HepG2 (cell line): ENCODE measurements at regions not wholly inside any gene's neighbourhood (a gene's known extent, or its start where the extent isn't known, plus 50 kb on each side); places are given as distances from the start of the nearest gene placed in this dataset.

ENCODE experiments used
- BCL6 ChIP-seq: IDR thresholded peaks from 2 replicates; pipeline ENCODE4 v1.6.1; 2016; ENCODE audit warnings: missing genetic modification reagents, missing compliant biosample characterization
- CCDC6 ChIP-seq: sonication (generic); formaldehyde crosslinking; IDR thresholded peaks from 2 replicates; pipeline ENCODE4 v1.8.1; 2022; ENCODE audit warnings: mild to moderate bottlenecking, missing genetic modification reagents, moderate library complexity
- PAXIP1 ChIP-seq: sonication (generic); formaldehyde crosslinking; conservative IDR thresholded peaks from 2 replicates; pipeline ENCODE4 v1.4.0; 2020; ENCODE audit warnings: mild to moderate bottlenecking, missing genetic modification reagents, moderate library complexity
- SNAPC2 ChIP-seq: sonication (generic); formaldehyde crosslinking; IDR thresholded peaks from 2 replicates; pipeline ENCODE4 v1.8.1; 2022; ENCODE audit warnings: mild to moderate bottlenecking, missing genetic modification reagents
- ZNF136 ChIP-seq: sonication (generic); formaldehyde crosslinking; IDR thresholded peaks from 2 replicates; pipeline ENCODE4 v1.8.1; 2022; ENCODE audit warnings: low read depth, mild to moderate bottlenecking, moderate library complexity, missing genetic modification reagents
- ZNF44 ChIP-seq: sonication (generic); formaldehyde crosslinking; IDR thresholded peaks from 2 replicates; pipeline ENCODE4 v1.5.1; 2020; ENCODE audit warnings: mild to moderate bottlenecking, missing genetic modification reagents
- ZNF460 ChIP-seq: sonication (generic); formaldehyde crosslinking; IDR thresholded peaks from 2 replicates; pipeline ENCODE4 v1.5.1; 2020; ENCODE audit warnings: missing genetic modification reagents, mild to moderate bottlenecking, borderline replicate concordance
- TF ChIP-seq, protein P1 (sequence below): sonication (generic); formaldehyde crosslinking; IDR thresholded peaks from 2 replicates; pipeline ENCODE4 v1.5.1; 2020; ENCODE audit warnings: mild to moderate bottlenecking, missing genetic modification reagents, borderline replicate concordance
- TF ChIP-seq, protein P2 (sequence below): sonication (generic); formaldehyde crosslinking; IDR thresholded peaks from 2 replicates; pipeline ENCODE4 v1.4.0; 2020; ENCODE audit warnings: missing genetic modification reagents
- TF ChIP-seq, protein P3 (sequence below): sonication (generic); formaldehyde crosslinking; IDR thresholded peaks from 2 replicates; pipeline ENCODE4 v1.4.0; 2020; ENCODE audit warnings: mild to moderate bottlenecking, missing genetic modification reagents

- TF ChIP-seq CCDC6 (CRISPR knock-in tag) (no peak), PAXIP1 (CRISPR knock-in tag) (peak; percentile 56), ZNF136 (no peak), SNAPC2 (CRISPR knock-in tag) (no peak), ZNF460 (peak; percentile 74; the same call in 1 of the 2 replicates), ZNF44 (CRISPR knock-in tag) (no peak), BCL6 (peak; percentile 33; the same call in 1 of the 2 replicates)
- TF ChIP-seq, protein P1, sequence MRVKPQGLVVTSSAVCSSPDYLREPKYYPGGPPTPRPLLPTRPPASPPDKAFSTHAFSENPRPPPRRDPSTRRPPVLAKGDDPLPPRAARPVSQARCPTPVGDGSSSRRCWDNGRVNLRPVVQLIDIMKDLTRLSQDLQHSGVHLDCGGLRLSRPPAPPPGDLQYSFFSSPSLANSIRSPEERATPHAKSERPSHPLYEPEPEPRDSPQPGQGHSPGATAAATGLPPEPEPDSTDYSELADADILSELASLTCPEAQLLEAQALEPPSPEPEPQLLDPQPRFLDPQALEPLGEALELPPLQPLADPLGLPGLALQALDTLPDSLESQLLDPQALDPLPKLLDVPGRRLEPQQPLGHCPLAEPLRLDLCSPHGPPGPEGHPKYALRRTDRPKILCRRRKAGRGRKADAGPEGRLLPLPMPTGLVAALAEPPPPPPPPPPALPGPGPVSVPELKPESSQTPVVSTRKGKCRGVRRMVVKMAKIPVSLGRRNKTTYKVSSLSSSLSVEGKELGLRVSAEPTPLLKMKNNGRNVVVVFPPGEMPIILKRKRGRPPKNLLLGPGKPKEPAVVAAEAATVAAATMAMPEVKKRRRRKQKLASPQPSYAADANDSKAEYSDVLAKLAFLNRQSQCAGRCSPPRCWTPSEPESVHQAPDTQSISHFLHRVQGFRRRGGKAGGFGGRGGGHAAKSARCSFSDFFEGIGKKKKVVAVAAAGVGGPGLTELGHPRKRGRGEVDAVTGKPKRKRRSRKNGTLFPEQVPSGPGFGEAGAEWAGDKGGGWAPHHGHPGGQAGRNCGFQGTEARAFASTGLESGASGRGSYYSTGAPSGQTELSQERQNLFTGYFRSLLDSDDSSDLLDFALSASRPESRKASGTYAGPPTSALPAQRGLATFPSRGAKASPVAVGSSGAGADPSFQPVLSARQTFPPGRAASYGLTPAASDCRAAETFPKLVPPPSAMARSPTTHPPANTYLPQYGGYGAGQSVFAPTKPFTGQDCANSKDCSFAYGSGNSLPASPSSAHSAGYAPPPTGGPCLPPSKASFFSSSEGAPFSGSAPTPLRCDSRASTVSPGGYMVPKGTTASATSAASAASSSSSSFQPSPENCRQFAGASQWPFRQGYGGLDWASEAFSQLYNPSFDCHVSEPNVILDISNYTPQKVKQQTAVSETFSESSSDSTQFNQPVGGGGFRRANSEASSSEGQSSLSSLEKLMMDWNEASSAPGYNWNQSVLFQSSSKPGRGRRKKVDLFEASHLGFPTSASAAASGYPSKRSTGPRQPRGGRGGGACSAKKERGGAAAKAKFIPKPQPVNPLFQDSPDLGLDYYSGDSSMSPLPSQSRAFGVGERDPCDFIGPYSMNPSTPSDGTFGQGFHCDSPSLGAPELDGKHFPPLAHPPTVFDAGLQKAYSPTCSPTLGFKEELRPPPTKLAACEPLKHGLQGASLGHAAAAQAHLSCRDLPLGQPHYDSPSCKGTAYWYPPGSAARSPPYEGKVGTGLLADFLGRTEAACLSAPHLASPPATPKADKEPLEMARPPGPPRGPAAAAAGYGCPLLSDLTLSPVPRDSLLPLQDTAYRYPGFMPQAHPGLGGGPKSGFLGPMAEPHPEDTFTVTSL (CRISPR knock-in tag): peak; percentile 40; the same call in 1 of the 2 replicates
- TF ChIP-seq, protein P2, sequence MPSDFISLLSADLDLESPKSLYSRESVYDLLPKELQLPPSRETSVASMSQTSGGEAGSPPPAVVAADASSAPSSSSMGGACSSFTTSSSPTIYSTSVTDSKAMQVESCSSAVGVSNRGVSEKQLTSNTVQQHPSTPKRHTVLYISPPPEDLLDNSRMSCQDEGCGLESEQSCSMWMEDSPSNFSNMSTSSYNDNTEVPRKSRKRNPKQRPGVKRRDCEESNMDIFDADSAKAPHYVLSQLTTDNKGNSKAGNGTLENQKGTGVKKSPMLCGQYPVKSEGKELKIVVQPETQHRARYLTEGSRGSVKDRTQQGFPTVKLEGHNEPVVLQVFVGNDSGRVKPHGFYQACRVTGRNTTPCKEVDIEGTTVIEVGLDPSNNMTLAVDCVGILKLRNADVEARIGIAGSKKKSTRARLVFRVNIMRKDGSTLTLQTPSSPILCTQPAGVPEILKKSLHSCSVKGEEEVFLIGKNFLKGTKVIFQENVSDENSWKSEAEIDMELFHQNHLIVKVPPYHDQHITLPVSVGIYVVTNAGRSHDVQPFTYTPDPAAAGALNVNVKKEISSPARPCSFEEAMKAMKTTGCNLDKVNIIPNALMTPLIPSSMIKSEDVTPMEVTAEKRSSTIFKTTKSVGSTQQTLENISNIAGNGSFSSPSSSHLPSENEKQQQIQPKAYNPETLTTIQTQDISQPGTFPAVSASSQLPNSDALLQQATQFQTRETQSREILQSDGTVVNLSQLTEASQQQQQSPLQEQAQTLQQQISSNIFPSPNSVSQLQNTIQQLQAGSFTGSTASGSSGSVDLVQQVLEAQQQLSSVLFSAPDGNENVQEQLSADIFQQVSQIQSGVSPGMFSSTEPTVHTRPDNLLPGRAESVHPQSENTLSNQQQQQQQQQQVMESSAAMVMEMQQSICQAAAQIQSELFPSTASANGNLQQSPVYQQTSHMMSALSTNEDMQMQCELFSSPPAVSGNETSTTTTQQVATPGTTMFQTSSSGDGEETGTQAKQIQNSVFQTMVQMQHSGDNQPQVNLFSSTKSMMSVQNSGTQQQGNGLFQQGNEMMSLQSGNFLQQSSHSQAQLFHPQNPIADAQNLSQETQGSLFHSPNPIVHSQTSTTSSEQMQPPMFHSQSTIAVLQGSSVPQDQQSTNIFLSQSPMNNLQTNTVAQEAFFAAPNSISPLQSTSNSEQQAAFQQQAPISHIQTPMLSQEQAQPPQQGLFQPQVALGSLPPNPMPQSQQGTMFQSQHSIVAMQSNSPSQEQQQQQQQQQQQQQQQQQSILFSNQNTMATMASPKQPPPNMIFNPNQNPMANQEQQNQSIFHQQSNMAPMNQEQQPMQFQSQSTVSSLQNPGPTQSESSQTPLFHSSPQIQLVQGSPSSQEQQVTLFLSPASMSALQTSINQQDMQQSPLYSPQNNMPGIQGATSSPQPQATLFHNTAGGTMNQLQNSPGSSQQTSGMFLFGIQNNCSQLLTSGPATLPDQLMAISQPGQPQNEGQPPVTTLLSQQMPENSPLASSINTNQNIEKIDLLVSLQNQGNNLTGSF (CRISPR knock-in tag): no peak
- TF ChIP-seq, protein P3, sequence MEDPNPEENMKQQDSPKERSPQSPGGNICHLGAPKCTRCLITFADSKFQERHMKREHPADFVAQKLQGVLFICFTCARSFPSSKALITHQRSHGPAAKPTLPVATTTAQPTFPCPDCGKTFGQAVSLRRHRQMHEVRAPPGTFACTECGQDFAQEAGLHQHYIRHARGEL (CRISPR knock-in tag): no peak
Measured at GRCh38 chr1:59044535-59045121, 252.3 kb upstream of the FGGY start (continued).
